HEK293 (cell line): ENCODE measurements at regions not wholly inside any gene's neighbourhood (a gene's known extent, or its start where the extent isn't known, plus 50 kb on each side); places are given as distances from the start of the nearest gene placed in this dataset.
"Not testable (repeated sequence)": the region's sequence is repeated elsewhere in the genome, so short reads cannot be mapped to it uniquely, and the experiment has no call there.

Source experiments
- CTCF ChIP-seq: fragments of 450-650 bp; formaldehyde crosslinking; IDR thresholded peaks from 2 replicates; pipeline ENCODE4 v1.5.1; 2016; ENCODE audit warnings: missing biosample characterization, missing genetic modification characterization
- GLI2 ChIP-seq: fragments of 450-650 bp; formaldehyde crosslinking; IDR thresholded peaks from 2 replicates; pipeline ENCODE4; 2017; ENCODE audit warnings: missing biosample characterization, missing genetic modification characterization, low read depth, borderline replicate concordance
- HOXA7 ChIP-seq: sonication (generic); formaldehyde crosslinking; IDR thresholded peaks from 2 replicates; pipeline ENCODE4 v1.8.1; 2022; ENCODE audit warnings: missing genetic modification reagents, borderline replicate concordance
- SCRT1 ChIP-seq: fragments of 450-650 bp; formaldehyde crosslinking; IDR thresholded peaks from 2 replicates; pipeline ENCODE4 v1.5.1; 2016; ENCODE audit warnings: missing biosample characterization, missing genetic modification characterization, borderline replicate concordance
- ZNF202 ChIP-seq: fragments of 450-650 bp; formaldehyde crosslinking; IDR thresholded peaks from 2 replicates; pipeline ENCODE4 v1.5.1; 2016; ENCODE audit warnings: missing biosample characterization, missing genetic modification characterization, borderline replicate concordance
- ZNF274 ChIP-seq, 2 experiments: fragments of 200-500 bp in 1 of 2; fragments of 450-650 bp in 1 of 2; sonication (Bioruptor generic) in 1 of 2; formaldehyde crosslinking in 1 of 2; IDR thresholded peaks; 2 replicates each; pipeline versions ENCODE4 v1.5.1 to v1.6.1; 2014 to 2016; ENCODE audit warnings: borderline replicate concordance in 1 of 2, inconsistent platforms in 1 of 2, low read length in 1 of 2, missing biosample characterization in 1 of 2, missing genetic modification characterization in 1 of 2

- not testable (repeated sequence) for TF ChIP-seq HOXA7 (CRISPR knock-in tag); ZNF274 (IDR thresholded peaks at IDR 0.05; ENCODE audit: low read length); ZNF274 (tag by site-specific recombination; IDR thresholded peaks at IDR 0.05; ENCODE audit: borderline replicate concordance); ZNF202 (tag by site-specific recombination); CTCF; SCRT1 (tag by site-specific recombination); GLI2 (tag by site-specific recombination)
Observed at GRCh38 chr9:40909111-40909510, 219.4 kb downstream of the FOXD4L6 start.
